ENCODE measurements at regions not wholly inside any gene's neighbourhood (a gene's known extent, or its start where the extent isn't known, plus 50 kb on each side); places are given as distances from the start of the nearest gene placed in this dataset.

- Histone ChIP-seq H3K27me3 (ENCODE audit: low read depth, low read length) (no peaks in the 10 kb centered on the region), H3K27ac (ENCODE audit: low read length) (no peak overlapping the region), H3K36me3 (ENCODE audit: control insufficient read depth in 1 of 2, insufficient read depth in 2 of 2, low read length in 2 of 2) (no peaks in the 10 kb centered on the region), H3K4me3 (ENCODE audit: low read depth in 1 of 2, low read length in 2 of 2) (no peak overlapping the region), H3K4me1 (ENCODE audit: control insufficient read depth in 1 of 2, insufficient read depth in 2 of 2, low read length in 2 of 2) (no peaks in the 10 kb centered on the region), H3K9me3 (ENCODE audit: control insufficient read depth in 1 of 2, low read length in 2 of 2) (no peaks in the 10 kb centered on the region)
Observed at GRCh38 chr15:61759639-61760038, 300.6 kb downstream of the VPS13C start.

- Histone ChIP-seq H3K27ac (ENCODE audit: low read length) (no peak overlapping the region), H3K4me3 (ENCODE audit: low read depth in 1 of 2, low read length in 2 of 2) (no peak overlapping the region), H3K4me1 (ENCODE audit: control insufficient read depth in 1 of 2, insufficient read depth in 2 of 2, low read length in 2 of 2) (no peaks in the 10 kb centered on the region), H3K9me3 (ENCODE audit: control insufficient read depth in 1 of 2, low read length in 2 of 2) (no peaks in the 10 kb centered on the region), H3K27me3 (ENCODE audit: low read depth, low read length) (no peaks in the 10 kb centered on the region), H3K36me3 (ENCODE audit: control insufficient read depth in 1 of 2, insufficient read depth in 2 of 2, low read length in 2 of 2) (no peaks in the 10 kb centered on the region)
Observed at GRCh38 chr15:61756071-61756820, 304.0 kb downstream of the VPS13C start.

- H3K4me3 ChIP-seq (ENCODE audit: low read depth in 1 of 2, low read length in 2 of 2), result no peak overlapping the region
- H3K27ac ChIP-seq (ENCODE audit: low read length), result no peak overlapping the region
- no peaks in the 10 kb centered on the region for H3K36me3 ChIP-seq (ENCODE audit: control insufficient read depth in 1 of 2, insufficient read depth in 2 of 2, low read length in 2 of 2)
- H3K9me3 ChIP-seq (ENCODE audit: control insufficient read depth in 1 of 2, low read length in 2 of 2), result no peaks in the 10 kb centered on the region
- H3K4me1 ChIP-seq (ENCODE audit: control insufficient read depth in 1 of 2, insufficient read depth in 2 of 2, low read length in 2 of 2), result no peaks in the 10 kb centered on the region
- H3K27me3 ChIP-seq (ENCODE audit: low read depth, low read length), result no peaks in the 10 kb centered on the region
Observed at GRCh38 chr15:61755467-61755866, 304.8 kb downstream of the VPS13C start.

GRCh38 chr15:61753018-61753710 lies 307.1 kb downstream of the VPS13C start:
- Histone ChIP-seq H3K27ac (ENCODE audit: low read length) (no peak overlapping the region), H3K36me3 (ENCODE audit: control insufficient read depth in 1 of 2, insufficient read depth in 2 of 2, low read length in 2 of 2) (no peaks in the 10 kb centered on the region), H3K4me1 (ENCODE audit: control insufficient read depth in 1 of 2, insufficient read depth in 2 of 2, low read length in 2 of 2) (no peaks in the 10 kb centered on the region), H3K27me3 (ENCODE audit: low read depth, low read length) (no peaks in the 10 kb centered on the region), H3K9me3 (ENCODE audit: control insufficient read depth in 1 of 2, low read length in 2 of 2) (no peaks in the 10 kb centered on the region), H3K4me3 (ENCODE audit: low read depth in 1 of 2, low read length in 2 of 2) (no peak overlapping the region)

- Histone ChIP-seq H3K4me3 (ENCODE audit: low read depth in 1 of 2, low read length in 2 of 2) (no peak overlapping the region), H3K27me3 (ENCODE audit: low read depth, low read length) (no peaks in the 10 kb centered on the region), H3K4me1 (ENCODE audit: control insufficient read depth in 1 of 2, insufficient read depth in 2 of 2, low read length in 2 of 2) (no peaks in the 10 kb centered on the region), H3K9me3 (ENCODE audit: control insufficient read depth in 1 of 2, low read length in 2 of 2) (no peaks in the 10 kb centered on the region), H3K27ac (ENCODE audit: low read length) (no peak overlapping the region), H3K36me3 (ENCODE audit: control insufficient read depth in 1 of 2, insufficient read depth in 2 of 2, low read length in 2 of 2) (no peaks in the 10 kb centered on the region)
Observed at GRCh38 chr15:61752001-61752400, 308.2 kb downstream of the VPS13C start.

GRCh38 chr15:61750271-61751084 lies 309.8 kb downstream of the VPS13C start:
- Histone ChIP-seq H3K27me3 (ENCODE audit: low read depth, low read length) (no peaks in the 10 kb centered on the region), H3K36me3 (ENCODE audit: control insufficient read depth in 1 of 2, insufficient read depth in 2 of 2, low read length in 2 of 2) (no peaks in the 10 kb centered on the region), H3K4me3 (ENCODE audit: low read depth in 1 of 2, low read length in 2 of 2) (no peak overlapping the region), H3K4me1 (ENCODE audit: control insufficient read depth in 1 of 2, insufficient read depth in 2 of 2, low read length in 2 of 2) (no peaks in the 10 kb centered on the region), H3K27ac (ENCODE audit: low read length) (no peak overlapping the region), H3K9me3 (ENCODE audit: control insufficient read depth in 1 of 2, low read length in 2 of 2) (no peaks in the 10 kb centered on the region)

- H3K36me3 ChIP-seq (ENCODE audit: control insufficient read depth in 1 of 2, insufficient read depth in 2 of 2, low read length in 2 of 2), result no peaks in the 10 kb centered on the region
- no peaks in the 10 kb centered on the region for H3K27me3 ChIP-seq (ENCODE audit: low read depth, low read length)
Observed at GRCh38 chr15:61749169-61749568, 311.1 kb downstream of the VPS13C start.

GRCh38 chr15:61748529-61748928 lies 311.7 kb downstream of the VPS13C start:
- Histone ChIP-seq H3K27me3 (ENCODE audit: low read depth, low read length) (no peaks in the 10 kb centered on the region), H3K27ac (ENCODE audit: low read length) (no peak overlapping the region), H3K4me1 (ENCODE audit: control insufficient read depth in 1 of 2, insufficient read depth in 2 of 2, low read length in 2 of 2) (no peaks in the 10 kb centered on the region), H3K36me3 (ENCODE audit: control insufficient read depth in 1 of 2, insufficient read depth in 2 of 2, low read length in 2 of 2) (no peaks in the 10 kb centered on the region), H3K4me3 (ENCODE audit: low read depth in 1 of 2, low read length in 2 of 2) (no peak overlapping the region), H3K9me3 (ENCODE audit: control insufficient read depth in 1 of 2, low read length in 2 of 2) (no peaks in the 10 kb centered on the region)

More at GRCh38 chr15:61749169-61749568, 311.1 kb downstream of the VPS13C start:
- no peak overlapping the region for H3K4me3 ChIP-seq (ENCODE audit: low read depth in 1 of 2, low read length in 2 of 2)
- H3K27ac ChIP-seq (ENCODE audit: low read length), result no peak overlapping the region
- no peaks in the 10 kb centered on the region for H3K9me3 ChIP-seq (ENCODE audit: control insufficient read depth in 1 of 2, low read length in 2 of 2)
- H3K4me1 ChIP-seq (ENCODE audit: control insufficient read depth in 1 of 2, insufficient read depth in 2 of 2, low read length in 2 of 2), result no peaks in the 10 kb centered on the region

GRCh38 chr15:61746589-61746988 lies 313.7 kb downstream of the VPS13C start:
- Histone ChIP-seq H3K4me3 (ENCODE audit: low read depth in 1 of 2, low read length in 2 of 2) (no peak overlapping the region), H3K36me3 (ENCODE audit: control insufficient read depth in 1 of 2, insufficient read depth in 2 of 2, low read length in 2 of 2) (no peaks in the 10 kb centered on the region), H3K9me3 (ENCODE audit: control insufficient read depth in 1 of 2, low read length in 2 of 2) (no peaks in the 10 kb centered on the region), H3K27me3 (ENCODE audit: low read depth, low read length) (no peaks in the 10 kb centered on the region), H3K27ac (ENCODE audit: low read length) (no peak overlapping the region), H3K4me1 (ENCODE audit: control insufficient read depth in 1 of 2, insufficient read depth in 2 of 2, low read length in 2 of 2) (no peaks in the 10 kb centered on the region)

GRCh38 chr15:61743345-61743909 lies 316.8 kb downstream of the VPS13C start:
- H3K4me1 ChIP-seq (ENCODE audit: control insufficient read depth in 1 of 2, insufficient read depth in 2 of 2, low read length in 2 of 2), result no peaks in the 10 kb centered on the region
- no peaks in the 10 kb centered on the region for H3K9me3 ChIP-seq (ENCODE audit: control insufficient read depth in 1 of 2, low read length in 2 of 2)
- no peaks in the 10 kb centered on the region for H3K27me3 ChIP-seq (ENCODE audit: low read depth, low read length)
- H3K27ac ChIP-seq (ENCODE audit: low read length), result no peak overlapping the region
- no peaks in the 10 kb centered on the region for H3K36me3 ChIP-seq (ENCODE audit: control insufficient read depth in 1 of 2, insufficient read depth in 2 of 2, low read length in 2 of 2)
- H3K4me3 ChIP-seq (ENCODE audit: low read depth in 1 of 2, low read length in 2 of 2), result no peak overlapping the region

GRCh38 chr15:61742591-61742990 lies 317.7 kb downstream of the VPS13C start:
- Histone ChIP-seq H3K4me3 (ENCODE audit: low read depth in 1 of 2, low read length in 2 of 2) (no peak overlapping the region), H3K36me3 (ENCODE audit: control insufficient read depth in 1 of 2, insufficient read depth in 2 of 2, low read length in 2 of 2) (no peaks in the 10 kb centered on the region), H3K9me3 (ENCODE audit: control insufficient read depth in 1 of 2, low read length in 2 of 2) (no peaks in the 10 kb centered on the region), H3K27ac (ENCODE audit: low read length) (no peak overlapping the region), H3K27me3 (ENCODE audit: low read depth, low read length) (no peaks in the 10 kb centered on the region), H3K4me1 (ENCODE audit: control insufficient read depth in 1 of 2, insufficient read depth in 2 of 2, low read length in 2 of 2) (no peaks in the 10 kb centered on the region)
